ENCODE measurements at regions not wholly inside any gene's neighbourhood (a gene's known extent, or its start where the extent isn't known, plus 50 kb on each side); places are given as distances from the start of the nearest gene placed in this dataset.

GRCh38 chr2:88396209-88396608 is 56.3 kb downstream of the FOXI3 start:
- no peak for TF ChIP-seq CTCF (conservative IDR thresholded peaks at IDR 0.05 in 1 of 2, IDR thresholded peaks at IDR 0.05 in 1 of 2; ENCODE audit: low read depth in 1 of 2, low read length in 2 of 2)
- no peak for TF ChIP-seq EZH2 (IDR thresholded peaks at IDR 0.05; ENCODE audit: low read length, missing control alignments)
